Stimulated activated naive CD8-positive, alpha-beta T cell treated with anti-CD3 and anti-CD28 coated beads, Interleukin-15, Interleukin-2, amounts not matched to agents 100 U/mL and 50 U/mL, for 24 hours (primary cell): ENCODE measurements at regions not wholly inside any gene's neighbourhood (a gene's known extent, or its start where the extent isn't known, plus 50 kb on each side); places are given as distances from the start of the nearest gene placed in this dataset.
"Not testable (repeated sequence)": the region's sequence is repeated elsewhere in the genome, so short reads cannot be mapped to it uniquely, and the experiment has no call there.

Experiments
- ATAC-seq: fragments of 150-1000 bp; cut with Tn5 transposase; one replicate; pipeline ENCODE4 v1.10.0; 2021
- DNase-seq: peaks from one replicate; pipeline ENCODE4 v3.0.0; 2021

DNA sequence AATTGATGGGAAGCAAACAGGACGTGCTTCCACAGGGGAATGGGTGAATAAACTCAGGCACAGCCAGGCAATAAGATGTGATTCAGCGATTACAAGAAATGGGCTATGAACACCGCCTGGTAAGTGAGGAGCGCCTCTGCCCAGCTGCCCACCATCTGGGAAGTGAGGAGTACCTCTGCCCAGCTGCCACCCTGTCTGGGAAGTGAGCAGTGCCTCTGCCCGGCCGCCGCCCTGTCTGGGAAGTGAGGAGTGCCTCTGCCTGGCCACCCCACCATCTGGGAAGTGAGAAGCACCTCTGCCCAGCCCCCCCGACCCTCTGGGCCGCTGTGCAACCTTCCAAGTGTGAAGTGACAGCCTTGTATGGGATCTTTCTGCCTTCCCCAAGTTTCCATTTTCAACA, 73.2 kb upstream of the PRR5 start:
- no peak for ATAC-seq
- DNase-seq: no peak

DNA sequence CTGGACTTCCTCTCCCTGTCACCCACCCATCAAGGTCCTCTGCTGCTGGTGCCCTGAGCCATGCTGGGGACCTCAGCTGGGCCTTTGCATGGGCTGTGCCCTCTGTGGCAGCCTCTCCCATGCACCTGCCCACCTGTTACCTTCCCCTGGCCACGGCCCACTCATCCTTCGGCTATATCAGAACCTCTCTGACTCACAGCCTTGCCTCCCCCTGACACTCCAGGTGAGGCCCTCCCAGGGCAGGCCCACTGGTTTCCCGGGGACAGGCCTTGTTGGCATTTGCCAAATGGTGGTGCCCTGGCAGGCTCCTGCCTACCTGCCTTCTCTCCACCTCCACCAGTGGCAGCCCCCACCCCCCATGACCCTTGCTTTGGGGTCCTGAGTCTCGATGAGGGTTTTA, 73.7 kb upstream of the PRR5 start:
- ATAC-seq (no peak), DNase-seq (no peak)

DNA sequence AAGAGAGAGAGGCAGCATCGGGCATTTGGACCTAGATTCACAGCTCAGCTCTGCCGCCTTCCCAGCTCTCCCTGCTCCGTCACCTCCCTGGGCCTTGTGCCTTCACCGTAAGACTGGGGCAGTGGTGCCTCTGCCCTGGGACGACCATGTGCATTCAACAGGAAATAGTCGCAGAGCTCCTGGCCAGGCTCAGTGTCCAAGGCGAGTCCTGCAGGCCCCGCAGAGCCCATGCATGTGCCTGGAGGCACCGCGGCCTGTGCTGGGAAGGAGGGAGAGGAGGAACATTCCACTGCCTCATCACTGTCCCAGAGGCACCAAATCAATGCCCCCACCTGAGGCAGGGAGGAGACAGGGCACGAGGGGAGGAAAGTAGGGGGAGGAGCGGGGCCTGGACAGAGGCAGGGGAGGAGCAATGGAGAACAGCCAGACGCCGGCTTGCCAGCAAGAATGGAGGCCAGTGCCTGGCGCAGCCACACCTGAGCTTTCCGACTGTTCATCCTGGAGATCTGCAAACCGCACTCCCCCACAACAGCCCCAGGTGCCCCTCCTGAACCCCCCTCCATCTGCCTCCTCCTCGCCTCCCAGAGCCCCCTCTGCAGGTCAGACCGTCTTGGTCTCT, 74.4 kb upstream of the PRR5 start:
- DNase-seq (no peak), ATAC-seq (no peak)

DNA sequence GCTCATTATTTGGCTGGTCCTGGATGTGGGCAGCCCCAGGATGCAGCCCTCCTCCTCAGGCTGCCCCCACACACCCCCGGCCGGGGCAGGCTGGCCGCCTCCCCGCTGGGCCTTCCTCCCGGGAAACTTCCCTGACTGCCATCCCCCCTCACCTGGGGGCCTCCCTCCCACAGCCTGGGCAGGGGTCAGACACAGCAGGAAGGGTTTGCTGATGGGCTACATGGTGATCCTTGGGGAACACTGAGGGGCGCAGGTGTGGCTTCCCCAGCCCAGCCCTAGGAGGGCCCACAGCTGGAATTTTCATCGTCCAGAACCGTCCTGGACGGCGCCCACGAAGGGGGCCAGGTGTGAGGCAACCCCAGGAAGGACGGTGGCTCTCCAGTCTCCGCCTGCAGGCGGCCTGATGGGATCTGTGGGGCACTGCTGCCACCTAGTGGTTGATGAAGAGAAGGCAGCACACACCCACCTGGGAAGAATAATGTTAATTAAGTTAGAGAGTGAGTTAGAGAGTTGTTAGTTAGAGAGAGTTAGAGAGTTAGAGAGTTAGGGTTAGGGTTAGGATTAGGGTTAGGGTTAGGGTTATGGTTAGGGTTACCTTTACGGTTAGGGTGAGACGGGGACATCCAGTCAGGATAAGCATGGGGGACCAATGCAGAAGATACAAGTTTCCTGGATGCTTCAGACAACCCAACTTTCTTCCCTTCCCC, 75.9 kb upstream of the PRR5 start:
- ATAC-seq: peak; percentile 52
- peak; percentile 79 for DNase-seq

DNA sequence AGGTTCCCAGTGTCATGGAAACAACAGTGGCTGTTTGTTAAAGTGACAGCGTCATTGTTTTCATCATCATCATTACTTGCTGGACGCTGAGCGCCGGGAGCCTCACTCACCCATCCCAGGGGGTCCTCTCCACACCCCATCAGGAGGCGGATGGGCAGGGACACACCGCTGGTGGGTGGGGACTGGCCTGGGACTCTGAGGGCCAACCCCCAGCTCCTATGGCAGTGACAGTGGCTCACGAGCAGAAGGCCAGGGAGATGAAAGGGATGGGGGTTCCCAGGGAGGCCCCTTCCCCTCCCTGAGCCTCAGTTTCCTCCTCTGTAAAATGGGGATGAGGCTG, 76.6 kb upstream of the PRR5 start:
- ATAC-seq (no peak), DNase-seq (no peak)

DNA sequence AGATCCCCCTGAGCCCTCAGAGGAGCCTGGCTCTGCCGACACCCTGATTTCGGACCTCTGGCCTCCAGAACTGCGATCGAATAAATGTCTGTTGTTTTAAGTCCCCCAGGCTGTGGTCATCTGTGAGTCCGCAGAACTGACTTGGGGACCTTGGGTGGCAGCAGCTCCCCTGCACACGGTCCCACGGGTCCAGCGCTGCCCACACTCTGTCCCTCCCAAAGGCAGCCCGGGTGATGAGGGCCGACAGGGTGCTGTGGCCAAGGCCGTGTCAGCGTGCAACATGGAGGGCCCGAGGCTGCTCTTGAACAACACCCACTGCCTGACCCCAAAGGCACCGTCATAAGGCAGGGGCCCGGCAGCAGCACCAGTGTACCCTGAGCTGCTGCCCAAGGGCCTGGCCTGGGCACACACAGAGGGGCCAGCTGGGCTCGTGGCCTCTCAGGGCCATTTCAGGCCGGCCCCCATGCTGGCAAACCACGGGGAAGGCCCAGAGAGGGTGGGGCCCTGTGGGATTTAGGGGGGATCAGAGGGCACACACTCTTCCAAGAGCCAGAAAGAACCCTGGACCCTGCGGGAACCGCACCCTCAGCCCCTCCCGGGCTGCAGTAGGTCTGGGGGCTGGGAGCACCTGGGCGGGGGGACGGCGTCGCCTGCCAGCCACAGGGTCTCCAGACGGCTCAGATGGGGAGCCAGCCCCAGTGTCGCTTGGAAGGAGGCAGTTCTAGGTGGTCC, 77.1 kb upstream of the PRR5 start:
- no peak for DNase-seq
- ATAC-seq: no peak

DNA sequence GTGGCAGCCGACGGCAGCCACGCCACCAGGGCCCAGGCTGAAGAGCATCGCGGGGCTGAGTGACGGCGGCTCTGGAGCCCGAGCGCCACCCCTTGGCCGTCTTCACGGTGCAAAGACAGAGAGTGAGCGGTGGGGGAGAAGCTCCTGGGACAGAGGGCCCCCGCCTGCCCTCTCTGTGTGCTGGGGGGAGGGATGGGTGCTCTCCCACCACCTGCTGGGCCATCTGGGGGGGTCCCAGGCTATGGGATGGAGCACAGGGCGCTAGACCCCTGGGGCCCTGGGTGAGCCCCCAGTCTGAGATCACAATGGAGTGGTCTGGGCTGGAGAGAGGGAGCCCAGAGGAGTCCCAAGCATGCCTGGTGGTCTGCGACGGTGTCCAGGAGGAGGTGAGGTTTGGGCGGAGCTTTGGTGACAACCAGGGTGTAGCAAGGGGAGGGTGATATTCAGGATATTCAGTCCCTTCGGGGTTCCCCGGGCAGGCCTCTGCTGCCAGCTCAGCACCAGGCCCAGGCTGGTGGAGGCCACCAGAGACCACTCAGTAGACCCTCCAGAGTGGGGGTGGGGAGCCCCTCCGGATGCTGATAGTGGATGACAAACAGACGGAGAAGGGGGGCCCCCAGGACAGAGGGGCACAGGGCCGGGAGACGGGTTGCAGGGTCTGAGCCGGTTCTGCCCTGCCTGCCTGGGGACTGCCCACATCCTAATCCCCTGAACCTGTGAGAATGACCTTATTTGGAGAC, 78.1 kb upstream of the PRR5 start:
- ATAC-seq (no peak), DNase-seq (no peak)

DNA sequence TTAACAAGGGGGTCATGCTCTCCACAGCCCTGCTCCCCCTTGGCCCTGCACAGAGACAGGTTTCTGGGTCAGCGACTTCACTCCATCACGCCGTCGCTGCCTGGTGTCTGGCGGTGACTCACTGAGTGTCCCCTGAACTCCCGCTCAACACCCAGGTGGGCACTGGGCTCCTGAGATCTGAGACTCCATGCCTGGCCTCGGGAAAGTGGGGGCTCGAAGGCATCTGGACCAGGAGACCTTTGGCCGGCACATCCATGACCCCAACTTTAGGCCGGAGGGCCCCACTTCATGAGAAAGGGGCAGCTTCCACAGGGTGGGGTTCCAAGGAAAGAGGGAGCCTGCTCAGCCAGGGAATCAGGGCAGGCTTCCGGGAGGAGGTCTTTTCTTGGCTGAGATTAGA, 79.3 kb upstream of the PRR5 start:
- ATAC-seq (no peak), DNase-seq (no peak)

DNA sequence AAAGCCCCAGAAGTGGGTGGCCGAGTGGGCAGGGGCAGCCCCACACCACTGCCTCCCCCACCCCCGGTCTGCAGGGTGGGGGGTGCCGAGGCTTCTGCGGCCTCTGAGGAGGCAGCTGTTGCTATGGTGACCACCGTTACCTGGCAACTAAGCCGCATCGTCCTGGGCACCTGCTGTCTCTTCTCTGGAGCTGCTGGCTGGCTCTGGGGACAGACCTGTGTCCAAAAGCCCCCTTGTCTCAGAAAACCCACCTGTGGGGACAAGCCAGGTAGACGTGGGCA, 79.9 kb upstream of the PRR5 start:
- ATAC-seq: no peak
- no peak for DNase-seq

DNA sequence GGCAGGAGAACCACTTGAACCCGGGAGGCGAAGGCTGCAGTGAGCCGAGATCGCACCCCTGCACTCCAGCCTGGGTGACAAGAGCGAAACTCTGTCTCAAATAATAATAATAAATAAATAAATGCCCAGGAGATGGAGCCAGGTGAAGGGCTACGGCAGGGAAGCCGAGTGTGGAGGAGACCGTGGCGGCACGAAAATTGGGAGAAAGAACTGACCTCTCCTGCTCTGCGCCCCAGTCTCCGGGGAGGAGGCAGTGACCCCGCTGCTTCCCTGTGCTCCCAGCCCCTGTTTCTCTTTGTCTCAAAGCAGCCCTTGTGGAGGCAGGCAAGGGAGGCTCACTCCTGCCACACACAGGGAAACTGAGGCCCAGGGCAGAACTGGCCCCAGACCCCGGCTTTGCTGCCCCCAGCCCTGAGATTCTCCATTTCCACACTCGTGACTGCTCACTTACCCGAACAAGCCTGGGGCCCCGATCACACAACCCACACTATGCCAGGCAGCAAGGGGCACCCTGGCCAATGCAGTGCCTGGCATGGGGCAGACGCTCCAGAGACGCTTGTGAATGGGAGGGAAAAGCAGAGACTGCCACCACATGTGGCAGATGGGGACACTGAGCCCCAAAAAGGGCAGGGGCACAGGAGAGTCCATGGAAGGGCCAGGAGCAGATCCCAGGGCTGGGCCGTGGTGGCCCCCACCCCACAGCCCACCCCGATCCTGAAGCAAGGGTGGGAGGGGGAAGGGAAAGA, 80.4 kb upstream of the PRR5 start:
- ATAC-seq: no peak
- no peak for DNase-seq

DNA sequence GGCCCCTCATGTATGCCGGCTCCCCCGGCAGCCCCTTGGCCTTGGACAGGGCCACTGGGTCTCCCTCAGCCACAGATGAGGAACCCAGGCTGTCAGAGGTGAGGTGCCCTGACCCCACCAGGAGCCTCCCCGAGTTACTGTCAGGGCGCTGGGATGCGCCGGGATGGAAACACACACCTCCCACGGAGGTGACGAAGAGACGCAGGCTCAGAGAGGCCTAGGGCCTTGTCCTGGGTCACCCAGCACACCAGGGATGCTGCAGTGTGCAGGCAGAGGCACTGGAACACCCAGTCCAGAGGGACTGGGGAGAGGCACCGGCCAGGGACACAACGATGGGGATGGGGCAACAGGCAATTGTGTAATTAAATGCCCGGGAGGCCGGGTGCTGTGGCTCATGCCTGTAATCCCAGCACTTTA, 81.2 kb upstream of the PRR5 start:
- DNase-seq (no peak), ATAC-seq (no peak)

DNA sequence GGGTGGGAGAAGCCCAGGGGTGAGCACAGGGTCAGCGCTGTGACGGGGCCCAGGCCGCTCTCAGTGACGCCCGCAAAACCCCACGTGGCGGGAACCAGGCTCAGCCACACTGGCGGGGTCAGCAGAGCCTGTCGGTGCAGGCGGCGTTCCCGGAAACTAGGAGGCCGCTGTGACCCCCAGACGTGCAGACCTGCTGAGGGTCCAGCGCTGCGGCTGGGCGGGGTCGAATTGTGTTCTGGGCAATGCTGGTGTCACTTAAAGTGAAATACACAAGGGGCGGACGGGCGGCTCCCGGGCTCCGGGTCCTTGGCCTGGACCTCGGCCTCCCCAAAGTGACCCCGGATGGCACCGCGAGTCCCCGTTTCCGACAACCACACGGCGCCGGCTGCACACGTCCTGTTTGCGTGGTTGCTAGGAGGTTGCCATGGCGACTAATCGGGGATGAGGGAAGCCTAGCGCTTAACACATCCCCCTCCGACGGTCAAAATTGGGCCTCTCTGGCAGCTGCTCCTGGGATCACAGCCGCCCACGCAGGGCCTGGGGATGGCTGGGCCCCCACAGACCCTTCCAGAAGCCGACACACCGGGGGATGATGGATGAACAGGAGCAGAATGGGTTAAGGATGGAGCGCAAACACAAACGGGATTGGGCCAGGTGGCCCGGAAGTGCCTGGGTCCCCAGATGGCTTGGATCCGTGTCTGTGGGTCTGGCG, 81.7 kb upstream of the PRR5 start:
- ATAC-seq: peak; percentile 64
- DNase-seq: peak; percentile 84

DNA sequence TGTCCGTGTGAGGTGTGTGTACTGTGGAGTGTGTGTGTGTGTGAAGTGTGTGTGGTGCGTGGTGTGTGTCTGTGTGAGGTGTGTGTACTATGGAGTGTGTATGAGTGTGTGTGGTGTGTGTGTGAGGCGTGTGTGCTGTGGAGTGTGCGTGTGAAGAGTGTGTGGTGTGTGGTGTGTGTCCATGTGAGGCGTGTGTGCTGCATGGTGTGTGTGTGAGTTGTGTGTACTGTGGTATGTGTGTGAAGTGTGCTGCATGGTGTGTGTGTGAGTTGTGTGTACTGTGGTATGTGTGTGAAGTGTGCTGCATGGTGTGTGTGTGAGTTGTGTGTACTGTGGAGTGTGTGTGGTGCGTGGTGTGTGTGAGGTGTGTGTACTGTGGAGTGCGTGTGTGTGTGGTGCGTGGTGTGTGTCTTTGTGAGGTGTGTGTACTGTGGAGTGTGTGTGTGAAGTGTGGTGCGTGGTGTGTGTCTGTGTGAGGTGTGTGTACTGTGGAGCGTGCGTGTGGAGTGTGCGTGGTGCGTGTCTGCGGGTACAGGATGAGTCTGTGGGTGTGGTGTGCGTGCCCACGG, 82.4 kb upstream of the PRR5 start:
- not testable (repeated sequence) for ATAC-seq, DNase-seq

DNA sequence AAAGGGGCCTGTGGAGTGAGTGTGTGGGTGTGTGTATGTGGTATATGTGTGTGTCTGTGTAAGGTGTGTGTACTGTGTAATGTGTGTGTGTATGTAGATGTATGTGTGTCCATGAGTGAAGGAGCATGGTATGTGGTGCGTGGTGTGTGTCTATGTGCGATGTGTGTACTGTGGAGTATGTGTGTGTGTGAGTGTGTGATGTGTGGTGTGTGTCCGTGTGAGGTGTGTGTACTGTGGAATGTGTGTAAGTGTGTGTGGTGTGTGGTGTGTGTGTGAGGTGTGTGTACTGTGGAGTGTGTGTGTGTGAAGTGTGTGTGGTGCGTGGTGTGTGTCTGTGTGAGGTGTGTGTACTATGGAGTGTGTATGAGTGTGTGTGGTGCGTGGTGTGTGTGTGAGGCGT, 83.1 kb upstream of the PRR5 start:
- ATAC-seq, DNase-seq: not testable (repeated sequence)

DNA sequence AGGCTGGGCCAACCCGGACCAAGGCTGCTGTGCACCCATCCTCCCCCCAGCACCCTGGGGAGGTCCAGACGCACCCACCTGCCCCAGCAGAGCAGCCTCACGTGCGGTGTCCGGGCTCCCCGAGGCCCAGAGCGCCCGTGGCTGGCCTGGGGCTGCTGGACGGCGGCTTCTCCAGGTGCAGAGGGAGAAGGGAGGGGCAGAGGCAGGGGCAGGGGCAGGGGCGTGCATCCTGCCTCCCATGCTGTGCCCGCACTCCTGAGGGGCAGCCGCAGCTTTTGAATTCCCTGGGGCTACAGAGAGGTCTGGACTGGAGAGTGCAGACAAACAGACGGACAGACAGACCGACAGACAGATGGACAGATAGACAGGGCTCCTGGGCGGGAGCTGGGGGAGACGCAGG, 83.6 kb upstream of the PRR5 start:
- ATAC-seq (no peak), DNase-seq (no peak)

DNA sequence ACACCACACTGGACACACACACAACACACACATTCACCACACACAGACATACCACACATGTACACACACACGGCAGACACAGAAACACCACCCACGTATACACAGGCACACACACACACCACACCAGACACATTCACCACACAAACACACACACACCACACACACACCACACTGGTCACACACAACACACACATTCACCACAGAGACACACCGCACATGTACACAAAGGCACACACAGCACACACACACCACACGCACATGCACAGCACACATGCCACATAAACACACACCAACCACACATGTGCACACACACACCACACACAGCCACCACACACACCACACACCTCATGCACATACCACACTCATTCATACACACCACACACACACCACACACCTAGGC, 84.2 kb upstream of the PRR5 start:
- DNase-seq: no peak
- no peak for ATAC-seq

DNA sequence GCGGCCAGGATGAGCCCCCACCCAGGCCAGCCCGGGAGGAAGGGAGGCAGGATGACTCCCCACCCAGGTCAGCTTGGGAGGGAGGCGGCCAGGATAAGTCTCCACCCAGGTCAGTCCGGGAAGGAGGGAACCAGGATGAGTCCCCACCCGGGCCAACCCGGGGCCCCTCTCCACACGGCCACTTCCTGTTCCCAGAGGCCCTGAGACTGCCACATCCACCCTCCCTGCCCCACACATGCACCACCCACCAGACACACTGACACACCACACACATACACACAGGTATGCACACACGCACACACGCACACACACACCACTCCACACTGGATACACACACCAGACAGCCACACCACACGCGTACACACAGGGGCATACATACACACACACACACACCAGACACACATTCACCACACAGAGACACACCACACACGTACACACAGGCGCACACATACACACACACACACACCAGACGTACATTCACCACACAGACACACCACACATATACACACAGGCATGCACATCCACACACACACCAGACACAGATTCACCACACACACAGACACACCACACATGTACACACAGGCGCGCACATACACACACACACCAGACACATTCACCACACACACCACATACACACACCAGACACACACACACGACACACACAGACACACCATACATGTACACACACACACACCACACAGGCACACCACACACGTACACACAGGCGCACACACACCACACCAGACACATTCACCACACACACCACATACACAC, 84.9 kb upstream of the PRR5 start:
- no peak for DNase-seq

DNA sequence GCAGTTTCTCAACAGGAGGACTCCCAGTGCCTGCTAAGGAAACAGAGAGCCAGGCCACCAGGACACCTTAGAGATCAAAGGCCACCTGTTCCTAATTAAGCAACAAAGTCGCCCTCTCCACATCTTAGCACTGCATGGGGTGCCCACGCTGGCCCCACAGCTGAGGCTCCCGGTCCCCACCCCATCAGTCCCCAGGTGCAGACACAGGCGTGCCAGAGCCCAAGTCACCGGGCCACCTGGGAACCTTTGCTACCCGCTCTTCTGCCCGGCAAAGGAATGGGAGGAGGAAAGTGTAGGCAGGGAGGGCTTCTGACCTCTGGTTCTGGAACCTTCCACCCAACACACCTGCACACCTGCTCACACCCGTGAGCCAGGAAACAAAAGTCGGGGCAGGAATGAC, 85.5 kb upstream of the PRR5 start:
- no peak for DNase-seq
- ATAC-seq: no peak

More for the DNA sequence above, 84.9 kb upstream of the PRR5 start:
- ATAC-seq: no peak

DNA sequence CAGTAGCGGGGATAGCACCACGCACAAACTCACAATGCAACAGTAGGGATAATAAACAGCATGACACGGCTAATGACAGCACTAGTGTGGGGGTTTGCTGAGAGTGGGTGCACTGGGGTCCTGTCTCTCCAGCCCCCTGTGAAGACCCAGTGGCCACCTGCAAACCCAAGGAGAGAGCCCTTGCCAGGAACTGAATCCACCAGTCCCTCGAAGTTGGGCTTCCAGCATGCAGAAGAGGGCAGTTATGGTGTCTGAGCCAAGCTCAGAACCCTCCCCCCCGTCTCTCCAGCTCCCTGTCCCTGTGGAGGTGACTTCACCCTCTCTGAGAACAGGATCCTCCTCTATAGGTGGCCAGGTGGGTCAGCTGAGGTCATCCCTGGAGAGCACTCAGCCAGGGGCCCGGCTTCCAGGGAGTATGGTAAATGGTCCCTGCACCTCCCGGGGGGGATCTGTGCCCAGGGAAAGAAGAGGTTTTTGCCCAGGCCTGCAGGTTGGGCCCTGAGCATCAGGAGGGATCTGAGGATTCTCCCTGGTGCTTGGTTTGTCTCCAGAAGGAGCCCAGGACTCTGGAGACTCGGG, 86.3 kb upstream of the PRR5 start:
- no peak for DNase-seq
- ATAC-seq: no peak

DNA sequence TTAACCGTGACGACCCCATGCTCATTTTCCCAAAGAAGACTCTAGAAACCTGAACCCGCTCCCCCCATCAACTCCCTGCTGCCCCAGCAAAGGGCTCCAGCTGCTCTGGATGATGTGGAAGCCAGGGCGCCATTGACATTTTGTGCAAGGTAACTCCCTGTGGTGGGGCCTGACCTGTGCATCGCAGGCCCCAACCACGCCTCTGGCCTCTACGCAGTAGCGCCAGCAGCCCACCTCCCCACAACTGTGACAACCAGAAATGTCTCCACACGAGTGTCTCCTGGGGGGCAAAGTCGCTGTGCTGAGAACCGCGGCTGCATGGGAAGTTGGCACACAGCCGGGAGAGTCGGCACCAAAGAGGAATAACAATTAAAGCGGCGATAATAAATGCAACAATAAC, 86.9 kb upstream of the PRR5 start:
- no peak for ATAC-seq
- no peak for DNase-seq
